22Rv1 (cell line): ENCODE measurements at regions not wholly inside any gene's neighbourhood (a gene's known extent, or its start where the extent isn't known, plus 50 kb on each side); places are given as distances from the start of the nearest gene placed in this dataset.
"Not testable (repeated sequence)": the region's sequence is repeated elsewhere in the genome, so short reads cannot be mapped to it uniquely, and the experiment has no call there.

Source experiments
- H3K27ac ChIP-seq: fragments of 450-650 bp; 2 replicates; pipeline ENCODE4 v1.5.1; 2017
- ZFX ChIP-seq: fragments of 450-650 bp; IDR thresholded peaks from 2 replicates; pipeline ENCODE4 v1.6.1; 2017; ENCODE audit warnings: antibody characterized with exemption, borderline replicate concordance
- TF ChIP-seq, protein P1 (sequence below): fragments of 450-650 bp; IDR thresholded peaks from 2 replicates; pipeline ENCODE4 v1.5.1; 2017; ENCODE audit warnings: mild to moderate bottlenecking

DNA sequence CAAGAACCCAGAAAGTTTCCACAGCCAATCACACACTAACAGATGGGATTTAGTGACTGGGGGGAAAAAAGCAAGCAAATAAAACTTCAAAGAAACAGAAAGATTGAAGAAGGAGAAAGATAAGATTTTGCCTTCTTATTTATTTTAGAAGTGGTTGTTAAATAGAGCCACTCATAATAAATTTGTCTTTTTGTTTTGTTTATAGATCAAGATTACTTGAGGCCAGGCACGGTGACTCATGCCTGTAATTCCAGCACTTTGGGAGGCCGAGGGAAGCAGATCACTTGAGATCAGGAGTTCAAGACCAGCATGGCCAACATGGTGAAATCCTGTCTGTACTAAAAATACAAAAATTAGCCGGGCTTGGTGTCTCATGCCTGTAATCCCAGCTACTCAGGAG lies 94.9 kb upstream of the RANBP3L start:
- no peak for TF ChIP-seq ZFX
- TF ChIP-seq, protein P1, sequence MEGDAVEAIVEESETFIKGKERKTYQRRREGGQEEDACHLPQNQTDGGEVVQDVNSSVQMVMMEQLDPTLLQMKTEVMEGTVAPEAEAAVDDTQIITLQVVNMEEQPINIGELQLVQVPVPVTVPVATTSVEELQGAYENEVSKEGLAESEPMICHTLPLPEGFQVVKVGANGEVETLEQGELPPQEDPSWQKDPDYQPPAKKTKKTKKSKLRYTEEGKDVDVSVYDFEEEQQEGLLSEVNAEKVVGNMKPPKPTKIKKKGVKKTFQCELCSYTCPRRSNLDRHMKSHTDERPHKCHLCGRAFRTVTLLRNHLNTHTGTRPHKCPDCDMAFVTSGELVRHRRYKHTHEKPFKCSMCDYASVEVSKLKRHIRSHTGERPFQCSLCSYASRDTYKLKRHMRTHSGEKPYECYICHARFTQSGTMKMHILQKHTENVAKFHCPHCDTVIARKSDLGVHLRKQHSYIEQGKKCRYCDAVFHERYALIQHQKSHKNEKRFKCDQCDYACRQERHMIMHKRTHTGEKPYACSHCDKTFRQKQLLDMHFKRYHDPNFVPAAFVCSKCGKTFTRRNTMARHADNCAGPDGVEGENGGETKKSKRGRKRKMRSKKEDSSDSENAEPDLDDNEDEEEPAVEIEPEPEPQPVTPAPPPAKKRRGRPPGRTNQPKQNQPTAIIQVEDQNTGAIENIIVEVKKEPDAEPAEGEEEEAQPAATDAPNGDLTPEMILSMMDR: no peak
- no peak overlapping the region for H3K27ac ChIP-seq

DNA sequence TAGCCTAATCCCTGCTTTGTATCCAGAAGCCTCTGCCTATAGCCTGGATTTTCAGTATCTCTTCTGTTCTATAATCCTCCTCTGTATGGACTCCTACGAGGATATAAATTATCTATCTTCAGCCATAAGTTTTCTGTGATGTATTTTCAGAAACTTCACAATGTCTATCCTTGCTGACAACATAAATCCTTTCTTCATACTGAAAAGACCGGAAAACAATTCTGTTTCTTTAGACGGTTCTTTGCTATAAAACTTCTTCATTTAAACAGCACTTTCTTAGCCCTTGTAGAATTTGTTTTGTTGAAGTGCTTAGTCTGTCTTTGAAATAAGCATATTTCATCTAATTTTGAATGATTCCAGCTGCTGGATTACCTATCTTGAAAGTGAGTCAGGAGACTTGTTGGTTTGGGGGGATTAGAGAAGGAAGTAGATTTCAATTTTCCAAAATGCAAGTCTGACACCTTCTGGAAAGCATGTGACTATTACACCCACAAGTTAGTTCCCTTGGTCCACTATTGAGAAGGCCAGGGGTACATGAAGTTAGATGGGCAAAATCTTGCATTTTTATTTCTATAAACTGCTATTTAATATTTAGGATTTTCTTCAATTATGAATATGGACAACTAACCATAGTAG lies 96.3 kb upstream of the RANBP3L start:
- no peak for TF ChIP-seq ZFX
- TF ChIP-seq, protein P1: peak; percentile 16; the same call in 1 of the 2 replicates
- H3K27ac ChIP-seq: no peak overlapping the region

DNA sequence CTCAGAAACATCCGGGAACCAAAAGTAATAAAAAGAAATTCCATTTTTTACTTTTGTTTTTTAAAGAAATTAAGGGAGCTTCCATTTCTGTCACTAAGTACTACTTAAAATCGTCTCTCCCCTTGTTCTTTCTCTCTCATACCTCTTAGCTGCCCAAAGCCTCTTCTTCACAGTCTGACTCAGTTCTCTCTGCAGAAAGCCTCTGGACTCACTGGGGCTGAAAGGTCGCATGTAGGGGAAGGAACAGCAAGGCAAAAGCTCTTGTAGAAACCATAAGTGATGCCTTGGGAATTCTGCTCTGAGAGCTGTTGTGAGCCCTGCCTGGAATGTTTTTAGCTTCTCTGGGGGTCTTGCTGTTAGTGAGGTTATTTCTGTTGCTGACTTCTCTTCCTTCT lies 100.8 kb upstream of the RANBP3L start:
- H3K27ac ChIP-seq: no peak overlapping the region
- TF ChIP-seq, protein P1: no peak
- no peak for TF ChIP-seq ZFX

DNA sequence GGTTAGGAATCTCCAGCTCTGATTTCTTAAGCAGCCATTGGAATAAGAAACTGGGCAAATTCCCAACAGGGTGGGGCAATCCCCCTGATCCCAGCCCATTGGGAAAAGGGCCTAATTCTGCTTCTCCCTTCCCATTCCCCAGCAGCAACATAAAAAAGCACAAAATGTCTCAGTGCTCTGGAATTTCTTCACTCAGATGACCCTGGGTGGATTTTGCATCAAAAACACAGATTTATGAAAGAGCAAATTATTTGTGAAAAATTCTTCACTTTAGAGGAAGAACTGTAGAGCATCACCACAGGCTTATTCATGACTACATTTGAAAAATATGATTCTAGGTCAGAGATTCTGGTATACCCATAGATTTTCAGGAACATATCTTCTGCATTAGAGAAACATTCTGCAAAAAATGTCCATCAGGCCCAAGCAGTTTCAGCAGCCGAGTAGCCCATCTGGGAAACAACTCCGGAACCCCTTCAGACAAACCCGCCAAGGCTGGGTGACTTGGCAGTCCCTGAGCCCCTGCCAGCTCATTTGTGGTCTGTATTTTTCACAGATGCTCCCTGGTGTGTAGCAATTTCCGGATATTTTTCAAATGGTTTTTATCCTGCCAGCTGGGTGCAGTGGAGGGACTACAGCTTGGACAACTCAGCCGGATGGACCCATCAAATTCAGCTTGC lies 102.1 kb upstream of the RANBP3L start:
- TF ChIP-seq, protein P1: no peak
- no peak for TF ChIP-seq ZFX
- no peak overlapping the region for H3K27ac ChIP-seq

DNA sequence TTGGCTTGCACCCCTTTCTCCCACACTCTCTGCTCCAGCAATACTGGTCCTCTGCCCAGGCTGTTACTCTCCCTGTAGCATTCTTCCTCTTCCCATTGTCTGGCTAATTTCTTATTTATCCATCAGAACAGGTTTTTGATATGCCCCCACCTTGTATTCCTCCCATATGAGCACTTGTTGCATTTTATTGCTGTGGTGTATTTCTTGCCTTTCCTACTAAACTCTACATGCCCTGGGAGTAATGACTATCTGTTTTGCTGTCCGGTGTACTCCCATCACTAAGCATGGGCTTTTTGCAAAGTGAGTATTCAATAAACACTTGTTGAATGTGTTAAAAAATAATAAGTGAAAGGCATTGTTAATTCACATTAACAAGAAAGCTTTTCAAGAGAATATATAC lies 104.3 kb upstream of the RANBP3L start:
- TF ChIP-seq, protein P1: no peak
- no peak for TF ChIP-seq ZFX

DNA sequence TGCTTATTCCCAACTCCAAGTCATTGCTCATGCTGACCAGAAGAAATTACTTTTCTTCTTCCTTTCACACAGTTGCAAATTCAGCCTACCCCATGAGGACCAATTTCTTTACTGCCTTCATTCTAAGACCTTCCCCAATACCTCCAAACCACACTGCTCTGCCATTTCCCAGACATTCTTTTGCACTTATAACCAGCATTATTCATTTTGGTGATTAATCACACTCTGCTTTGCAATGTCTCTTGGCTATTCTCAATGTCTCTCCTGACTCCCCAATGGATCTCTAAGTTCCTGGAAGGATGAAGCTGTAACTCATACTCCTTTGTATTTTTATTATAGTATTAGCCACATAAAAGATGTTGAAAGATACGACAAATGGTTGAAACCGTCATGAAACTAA lies 105.7 kb upstream of the RANBP3L start:
- TF ChIP-seq ZFX: no peak
- TF ChIP-seq, protein P1: no peak
- H3K27ac ChIP-seq: no peak overlapping the region

More for the DNA sequence above, 104.3 kb upstream of the RANBP3L start:
- H3K27ac ChIP-seq: no peak overlapping the region

DNA sequence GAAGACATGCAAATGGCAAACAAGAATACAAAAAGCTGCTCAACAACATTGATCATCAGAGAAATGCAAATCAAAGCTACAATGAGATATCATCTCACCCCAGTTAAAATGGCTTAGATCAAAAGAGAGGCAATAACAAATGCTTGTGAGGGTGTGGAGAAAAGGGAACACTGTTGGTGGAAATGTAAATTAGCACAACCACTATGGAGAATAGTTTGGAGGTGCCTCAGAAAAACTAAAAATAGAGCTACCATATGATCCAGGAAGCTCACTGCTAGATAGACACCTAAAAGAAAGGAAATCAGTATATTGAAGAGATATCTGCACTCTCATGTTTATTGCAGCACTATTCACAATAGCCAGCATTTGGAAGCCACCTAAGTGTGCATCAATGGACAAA lies 108.0 kb upstream of the RANBP3L start:
- H3K27ac ChIP-seq: not testable (repeated sequence)

DNA sequence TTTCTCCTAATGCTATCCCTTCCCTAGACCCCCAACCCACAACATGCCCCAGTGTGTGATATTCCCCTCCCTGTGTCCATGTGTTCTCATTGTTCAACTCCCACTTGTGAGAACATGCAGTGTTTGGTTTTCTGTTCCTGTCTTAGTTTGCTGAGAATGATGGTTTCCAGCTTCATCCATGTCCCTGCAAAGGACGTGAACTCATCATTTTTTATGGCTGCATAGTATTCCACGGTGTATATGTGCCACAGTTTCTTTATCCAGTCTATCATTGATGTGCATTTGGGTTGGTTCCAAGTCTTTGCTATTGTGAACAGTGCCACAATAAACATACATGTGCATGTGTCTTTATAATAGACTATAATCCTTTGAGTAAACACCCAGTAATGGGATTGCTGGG lies 109.0 kb upstream of the RANBP3L start:
- H3K27ac ChIP-seq: not testable (repeated sequence)
